Gastrocnemius medialis (tissue), 4 donors: ENCODE measurements at regions not wholly inside any gene's neighbourhood (a gene's known extent, or its start where the extent isn't known, plus 50 kb on each side); places are given as distances from the start of the nearest gene placed in this dataset.

ENCODE experiments used
- ATAC-seq, 2 donors: fragments of 150-250 bp; one replicate each; pipeline ENCODE4 v1.9.1; 2016
- DNase-seq, 2 donors: peaks; one replicate each; pipeline ENCODE4 v3.0.0-alpha.2; 2019
- H3K27ac ChIP-seq, 4 donors: fragments of 200-600 bp; sonication (generic); 1 replicate in 1 of 4; 2 replicates in 3 of 4; pipeline ENCODE4 v1.5.1; 2016 to 2018; ENCODE audit warnings: mild to moderate bottlenecking in 2 of 4, moderate library complexity in 1 of 4
- H3K27me3 ChIP-seq, 3 donors: fragments of 200-600 bp; sonication (generic) in 2 of 3; 1 replicate in 1 of 3; 2 replicates in 2 of 3; pipeline versions ENCODE4 v1.5.1 to v1.6.0; 2016 to 2019; ENCODE audit warnings: mild to moderate bottlenecking in 1 of 3, moderate library complexity in 1 of 3
- H3K36me3 ChIP-seq, 2 donors: fragments of 200-600 bp; sonication (generic) in 1 of 2; one replicate each; pipeline ENCODE4 v1.5.1; 2017 to 2018
- H3K4me1 ChIP-seq, 2 donors: fragments of 200-600 bp; sonication (generic) in 1 of 2; one replicate each; pipeline ENCODE4 v1.5.1; 2016 to 2017; ENCODE audit warnings: mild to moderate bottlenecking in 2 of 2
- H3K4me3 ChIP-seq, 4 donors: fragments of 200-600 bp; sonication (generic) in 3 of 4; 1 replicate in 1 of 4; 2 replicates in 3 of 4; pipeline ENCODE4 v1.5.1; 2016 to 2019; ENCODE audit warnings: mild to moderate bottlenecking in 2 of 4
- H3K9me3 ChIP-seq, 3 donors: fragments of 200-600 bp; sonication (generic) in 2 of 3; 1 replicate in 1 of 3; 2 replicates in 2 of 3; pipeline ENCODE4 v1.5.1; 2016 to 2019
- POLR2A ChIP-seq, 2 donors: fragments of 450-650 bp; IDR thresholded peaks; one replicate each; pipeline ENCODE4 v1.6.1; 2017; ENCODE audit warnings: antibody characterized with exemption in 2 of 2, mild to moderate bottlenecking in 2 of 2, moderate library complexity in 2 of 2
- in situ Hi-C, 4 donors: fragments of 200-750 bp; cut with MboI; loops; one replicate each; pipeline versions ENCODE4 v1.15.0 to v1.8.0; 2017; ENCODE audit warnings: low sequenced_read_pairs in 4 of 4
- intact Hi-C: fragments of 100-400 bp; cut with DNase I; formaldehyde crosslinking; loops from one replicate; pipeline ENCODE4 v1.15.1; 2023; ENCODE audit warnings: low total_unique reads
- TF ChIP-seq, protein P1 (sequence below), 5 experiments: fragments of 450-650 bp in 3 of 5; fragments of 200-600 bp in 2 of 5; sonication (generic) in 2 of 5; IDR thresholded peaks in 4 of 5; conservative IDR thresholded peaks in 1 of 5; 1 replicate in 4 of 5; 2 replicates in 1 of 5; pipeline ENCODE4 v1.5.1; 2016 to 2019; ENCODE audit warnings: antibody characterized with exemption in 5 of 5, mild to moderate bottlenecking in 3 of 5, moderate library complexity in 3 of 5

DNA sequence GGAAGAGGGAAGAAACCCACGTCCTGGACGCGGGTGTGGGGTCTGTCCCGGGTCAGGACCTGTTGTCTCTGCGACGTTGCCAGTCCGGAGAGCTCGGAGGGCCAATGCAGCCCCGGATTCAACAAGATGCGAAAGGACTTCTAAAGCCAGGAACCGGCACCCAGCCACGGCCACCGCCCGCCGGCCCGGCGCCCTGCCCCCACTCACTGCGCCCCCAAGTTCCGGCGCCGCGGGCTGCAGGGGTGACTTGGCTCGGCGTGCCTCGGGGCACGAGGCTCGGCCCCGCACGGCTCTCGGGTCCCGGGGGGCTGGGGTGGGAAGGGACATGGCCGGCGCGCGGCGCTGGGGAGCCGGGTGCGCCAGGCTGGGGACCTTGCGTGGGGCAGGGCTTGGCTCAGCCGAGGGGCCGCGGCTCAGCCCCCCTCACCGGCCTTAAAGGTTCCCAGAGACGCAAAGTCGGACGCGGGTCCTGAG is 51.8 kb upstream of the H6PD start:
- in situ Hi-C loops (loop anchor here in 2 of 4 donors (25.0 kb wide), 1 partner anchor 271 kb away; no protein-coding TSS in a partner anchor), intact Hi-C loops (loop anchor here (5.0 kb wide), 1 partner anchor 49 kb away; the partner anchor contains the start of gene H6PD)
- H3K9me3 ChIP-seq: no peaks in the 10 kb centered on the region
- no peaks in the 10 kb centered on the region for H3K36me3 ChIP-seq
- peak overlapping the region in 2 of 4 donors; percentile 26 to 30 for H3K27ac ChIP-seq
- H3K4me1 ChIP-seq: peaks cover 0 to 3% of the 10 kb centered on the region in 2 donors
- no peak for DNase-seq
- H3K27me3 ChIP-seq: peaks cover 0 to 8% (median 8%) of the 10 kb centered on the region in 3 donors
- H3K4me3 ChIP-seq: peak overlapping the region; percentile 60 to 76 (median 64)
- no peak for ATAC-seq
- TF ChIP-seq, protein P1, sequence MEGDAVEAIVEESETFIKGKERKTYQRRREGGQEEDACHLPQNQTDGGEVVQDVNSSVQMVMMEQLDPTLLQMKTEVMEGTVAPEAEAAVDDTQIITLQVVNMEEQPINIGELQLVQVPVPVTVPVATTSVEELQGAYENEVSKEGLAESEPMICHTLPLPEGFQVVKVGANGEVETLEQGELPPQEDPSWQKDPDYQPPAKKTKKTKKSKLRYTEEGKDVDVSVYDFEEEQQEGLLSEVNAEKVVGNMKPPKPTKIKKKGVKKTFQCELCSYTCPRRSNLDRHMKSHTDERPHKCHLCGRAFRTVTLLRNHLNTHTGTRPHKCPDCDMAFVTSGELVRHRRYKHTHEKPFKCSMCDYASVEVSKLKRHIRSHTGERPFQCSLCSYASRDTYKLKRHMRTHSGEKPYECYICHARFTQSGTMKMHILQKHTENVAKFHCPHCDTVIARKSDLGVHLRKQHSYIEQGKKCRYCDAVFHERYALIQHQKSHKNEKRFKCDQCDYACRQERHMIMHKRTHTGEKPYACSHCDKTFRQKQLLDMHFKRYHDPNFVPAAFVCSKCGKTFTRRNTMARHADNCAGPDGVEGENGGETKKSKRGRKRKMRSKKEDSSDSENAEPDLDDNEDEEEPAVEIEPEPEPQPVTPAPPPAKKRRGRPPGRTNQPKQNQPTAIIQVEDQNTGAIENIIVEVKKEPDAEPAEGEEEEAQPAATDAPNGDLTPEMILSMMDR (IDR thresholded peaks at IDR 0.05 in 4 of 5, conservative IDR thresholded peaks at IDR 0.05 in 1 of 5): no peak
- TF ChIP-seq POLR2A (IDR thresholded peaks at IDR 0.05): no peak

DNA sequence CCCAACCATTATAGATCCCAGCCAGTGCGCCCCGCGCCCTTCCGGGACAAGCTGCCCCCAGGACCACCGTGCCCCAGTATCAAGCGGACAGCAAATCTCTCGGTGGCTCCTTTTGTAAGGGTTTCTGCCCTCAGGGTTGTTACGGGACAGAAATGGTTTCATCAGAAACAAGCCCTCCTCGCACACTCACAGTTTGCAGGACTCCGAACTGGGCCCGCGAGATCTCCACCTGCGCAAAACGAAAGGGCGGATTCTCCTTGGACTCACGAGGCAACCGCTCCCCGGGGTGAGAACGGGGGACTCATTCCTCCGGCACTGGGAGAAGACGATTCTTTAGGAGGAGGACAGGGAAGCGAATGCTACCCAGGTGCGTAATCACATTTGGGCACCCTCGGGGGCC is 51.1 kb upstream of the H6PD start:
- no peaks in the 10 kb centered on the region for H3K9me3 ChIP-seq
- ATAC-seq: no peak
- H3K27ac ChIP-seq: no peak overlapping the region
- peak overlapping the region; percentile 60 to 76 (median 64) for H3K4me3 ChIP-seq
- H3K27me3 ChIP-seq: peaks cover 0 to 8% (median 8%) of the 10 kb centered on the region in 3 donors
- no peak for TF ChIP-seq POLR2A (IDR thresholded peaks at IDR 0.05)
- TF ChIP-seq, protein P1 (IDR thresholded peaks at IDR 0.05 in 4 of 5, conservative IDR thresholded peaks at IDR 0.05 in 1 of 5): no peak
- H3K4me1 ChIP-seq: peaks cover 0 to 3% of the 10 kb centered on the region in 2 donors
- in situ Hi-C loops (loop anchor here in 2 of 4 donors (25.0 kb wide), 1 partner anchor 271 kb away; no protein-coding TSS in a partner anchor), intact Hi-C loops (loop anchor here (5.0 kb wide), 1 partner anchor 49 kb away; the partner anchor contains the start of gene H6PD)
- no peaks in the 10 kb centered on the region for H3K36me3 ChIP-seq
- DNase-seq: no peak

DNA sequence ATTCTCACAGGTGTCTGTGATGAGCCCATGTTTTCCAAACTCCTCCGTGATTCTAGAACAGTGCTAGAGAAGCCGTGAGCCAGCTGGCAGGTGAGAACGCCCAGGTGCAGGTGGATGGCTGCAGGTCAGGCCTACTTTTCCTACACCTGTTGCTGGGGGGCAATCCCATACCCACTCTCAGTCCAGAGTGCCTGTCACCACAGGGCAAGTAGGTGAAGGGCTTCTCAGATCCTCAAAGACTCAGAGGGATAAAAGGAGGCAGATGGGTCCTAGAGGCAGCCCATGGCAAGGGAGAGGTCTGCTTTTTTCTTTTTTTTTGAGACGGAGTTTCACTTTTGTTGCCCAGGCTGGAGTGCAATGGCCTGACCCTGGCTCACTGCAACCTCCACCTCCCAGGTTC is 50.7 kb upstream of the H6PD start:
- H3K4me3 ChIP-seq: no peak overlapping the region
- no peak for TF ChIP-seq POLR2A (IDR thresholded peaks at IDR 0.05)
- TF ChIP-seq, protein P1 (IDR thresholded peaks at IDR 0.05 in 4 of 5, conservative IDR thresholded peaks at IDR 0.05 in 1 of 5): no peak
- no peaks in the 10 kb centered on the region for H3K9me3 ChIP-seq
- H3K4me1 ChIP-seq: peaks cover 0 to 3% of the 10 kb centered on the region in 2 donors
- H3K27ac ChIP-seq: no peak overlapping the region
- in situ Hi-C loops (loop anchor here in 2 of 4 donors (25.0 kb wide), 1 partner anchor 272 kb away; no protein-coding TSS in a partner anchor), intact Hi-C loops (loop anchor here (5.0 kb wide), 1 partner anchor 48 kb away; the partner anchor contains the start of gene H6PD)
- H3K36me3 ChIP-seq: no peaks in the 10 kb centered on the region
- no peak for DNase-seq
- no peak for ATAC-seq
- peaks cover 0 to 8% (median 8%) of the 10 kb centered on the region in 3 donors for H3K27me3 ChIP-seq

DNA sequence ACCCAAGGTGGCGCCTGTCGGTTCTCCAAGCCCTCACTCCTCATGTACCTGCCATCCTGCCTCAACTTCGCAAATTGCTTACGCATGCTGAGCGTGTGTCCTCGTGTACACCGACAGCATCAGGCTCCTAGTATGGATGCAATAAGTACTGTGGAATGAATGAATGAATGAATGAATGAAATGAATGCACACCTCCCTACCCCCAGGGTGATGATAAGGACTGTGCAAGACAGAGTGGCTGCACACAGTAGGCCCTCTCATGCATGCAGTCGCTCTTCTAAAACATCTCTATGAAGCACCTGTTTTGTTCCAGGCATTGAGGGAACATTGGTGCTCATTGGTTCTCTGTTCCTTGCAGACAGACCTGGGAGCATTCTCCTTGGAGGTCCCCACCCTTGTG is 49.8 kb upstream of the H6PD start:
- DNase-seq (no peak), ATAC-seq (no peak)
- intact Hi-C loops (loop anchor here (5.0 kb wide), 1 partner anchor 48 kb away; the partner anchor contains the start of gene H6PD), in situ Hi-C loops (loop anchor here in 2 of 4 donors (25.0 kb wide), 1 partner anchor 272 kb away; no protein-coding TSS in a partner anchor)
- no peak overlapping the region for H3K4me3 ChIP-seq
- H3K9me3 ChIP-seq: no peaks in the 10 kb centered on the region
- TF ChIP-seq, protein P1 (IDR thresholded peaks at IDR 0.05 in 4 of 5, conservative IDR thresholded peaks at IDR 0.05 in 1 of 5): no peak
- no peak for TF ChIP-seq POLR2A (IDR thresholded peaks at IDR 0.05)
- H3K27ac ChIP-seq: no peak overlapping the region
- H3K36me3 ChIP-seq: no peaks in the 10 kb centered on the region
- H3K27me3 ChIP-seq: peaks cover 0 to 8% (median 8%) of the 10 kb centered on the region in 3 donors
- peaks cover 0 to 3% of the 10 kb centered on the region in 2 donors for H3K4me1 ChIP-seq
